ENCODE measurements at regions not wholly inside any gene's neighbourhood (a gene's known extent, or its start where the extent isn't known, plus 50 kb on each side); places are given as distances from the start of the nearest gene placed in this dataset.

GRCh38 chr13:88824218-88824617 is 1153.0 kb downstream of the SLITRK5 start:
- TF ChIP-seq, protein P1, sequence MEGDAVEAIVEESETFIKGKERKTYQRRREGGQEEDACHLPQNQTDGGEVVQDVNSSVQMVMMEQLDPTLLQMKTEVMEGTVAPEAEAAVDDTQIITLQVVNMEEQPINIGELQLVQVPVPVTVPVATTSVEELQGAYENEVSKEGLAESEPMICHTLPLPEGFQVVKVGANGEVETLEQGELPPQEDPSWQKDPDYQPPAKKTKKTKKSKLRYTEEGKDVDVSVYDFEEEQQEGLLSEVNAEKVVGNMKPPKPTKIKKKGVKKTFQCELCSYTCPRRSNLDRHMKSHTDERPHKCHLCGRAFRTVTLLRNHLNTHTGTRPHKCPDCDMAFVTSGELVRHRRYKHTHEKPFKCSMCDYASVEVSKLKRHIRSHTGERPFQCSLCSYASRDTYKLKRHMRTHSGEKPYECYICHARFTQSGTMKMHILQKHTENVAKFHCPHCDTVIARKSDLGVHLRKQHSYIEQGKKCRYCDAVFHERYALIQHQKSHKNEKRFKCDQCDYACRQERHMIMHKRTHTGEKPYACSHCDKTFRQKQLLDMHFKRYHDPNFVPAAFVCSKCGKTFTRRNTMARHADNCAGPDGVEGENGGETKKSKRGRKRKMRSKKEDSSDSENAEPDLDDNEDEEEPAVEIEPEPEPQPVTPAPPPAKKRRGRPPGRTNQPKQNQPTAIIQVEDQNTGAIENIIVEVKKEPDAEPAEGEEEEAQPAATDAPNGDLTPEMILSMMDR (IDR thresholded peaks at IDR 0.05) = no peak
- no peak for TF ChIP-seq POLR2A (IDR thresholded peaks at IDR 0.05)
